ENCODE measurements at regions not wholly inside any gene's neighbourhood (a gene's known extent, or its start where the extent isn't known, plus 50 kb on each side); places are given as distances from the start of the nearest gene placed in this dataset.

DNA sequence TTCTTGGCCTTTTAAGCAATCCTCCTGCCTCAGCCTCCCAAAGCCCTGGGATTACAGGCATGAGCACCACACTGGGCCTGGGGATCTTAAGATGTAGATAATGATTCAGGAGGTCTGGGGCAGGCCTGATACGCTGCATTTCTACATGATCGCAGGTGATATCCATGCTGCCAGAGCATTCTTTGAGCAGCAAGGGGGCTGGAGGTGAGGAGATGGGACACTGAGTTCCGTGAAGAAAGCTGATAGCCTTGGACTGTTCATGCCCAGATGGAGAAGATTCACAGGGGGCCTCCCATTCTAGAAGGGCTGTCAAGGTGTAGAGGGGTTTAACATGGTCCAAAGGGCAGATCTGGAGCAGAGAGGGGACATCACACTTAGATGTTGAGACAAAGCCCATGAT lies 480.3 kb downstream of the RPS24 start:
- TF ChIP-seq TAF1 (IDR thresholded peaks at IDR 0.05; ENCODE audit: borderline replicate concordance, insufficient read depth, low read length) (no peak), POLR2AphosphoS5 (IDR thresholded peaks at IDR 0.05; ENCODE audit: low read depth, low read length) (no peak), SIN3A (IDR thresholded peaks at IDR 0.05; ENCODE audit: borderline replicate concordance, insufficient read depth, low read length) (no peak), FOXP2 (optimal IDR thresholded peaks at IDR 0.05; ENCODE audit: borderline replicate concordance, extremely low read depth, extremely low read length, insufficient read depth) (no peak)
- TF ChIP-seq, protein P1, sequence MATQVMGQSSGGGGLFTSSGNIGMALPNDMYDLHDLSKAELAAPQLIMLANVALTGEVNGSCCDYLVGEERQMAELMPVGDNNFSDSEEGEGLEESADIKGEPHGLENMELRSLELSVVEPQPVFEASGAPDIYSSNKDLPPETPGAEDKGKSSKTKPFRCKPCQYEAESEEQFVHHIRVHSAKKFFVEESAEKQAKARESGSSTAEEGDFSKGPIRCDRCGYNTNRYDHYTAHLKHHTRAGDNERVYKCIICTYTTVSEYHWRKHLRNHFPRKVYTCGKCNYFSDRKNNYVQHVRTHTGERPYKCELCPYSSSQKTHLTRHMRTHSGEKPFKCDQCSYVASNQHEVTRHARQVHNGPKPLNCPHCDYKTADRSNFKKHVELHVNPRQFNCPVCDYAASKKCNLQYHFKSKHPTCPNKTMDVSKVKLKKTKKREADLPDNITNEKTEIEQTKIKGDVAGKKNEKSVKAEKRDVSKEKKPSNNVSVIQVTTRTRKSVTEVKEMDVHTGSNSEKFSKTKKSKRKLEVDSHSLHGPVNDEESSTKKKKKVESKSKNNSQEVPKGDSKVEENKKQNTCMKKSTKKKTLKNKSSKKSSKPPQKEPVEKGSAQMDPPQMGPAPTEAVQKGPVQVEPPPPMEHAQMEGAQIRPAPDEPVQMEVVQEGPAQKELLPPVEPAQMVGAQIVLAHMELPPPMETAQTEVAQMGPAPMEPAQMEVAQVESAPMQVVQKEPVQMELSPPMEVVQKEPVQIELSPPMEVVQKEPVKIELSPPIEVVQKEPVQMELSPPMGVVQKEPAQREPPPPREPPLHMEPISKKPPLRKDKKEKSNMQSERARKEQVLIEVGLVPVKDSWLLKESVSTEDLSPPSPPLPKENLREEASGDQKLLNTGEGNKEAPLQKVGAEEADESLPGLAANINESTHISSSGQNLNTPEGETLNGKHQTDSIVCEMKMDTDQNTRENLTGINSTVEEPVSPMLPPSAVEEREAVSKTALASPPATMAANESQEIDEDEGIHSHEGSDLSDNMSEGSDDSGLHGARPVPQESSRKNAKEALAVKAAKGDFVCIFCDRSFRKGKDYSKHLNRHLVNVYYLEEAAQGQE (IDR thresholded peaks at IDR 0.05; ENCODE audit: insufficient read depth in 1 of 2, low read depth in 2 of 2, low read length in 2 of 2) = no peak
